Middle frontal gyrus (tissue), 1 donor: ENCODE measurements at regions not wholly inside any gene's neighbourhood (a gene's known extent, or its start where the extent isn't known, plus 50 kb on each side); places are given as distances from the start of the nearest gene placed in this dataset.

Experiments used
- DNase-seq: peaks from one replicate; pipeline ENCODE4 v3.0.0-alpha.2; 2015; ENCODE audit warnings: low spot score; ENCODE audit errors: extremely low spot score

DNA sequence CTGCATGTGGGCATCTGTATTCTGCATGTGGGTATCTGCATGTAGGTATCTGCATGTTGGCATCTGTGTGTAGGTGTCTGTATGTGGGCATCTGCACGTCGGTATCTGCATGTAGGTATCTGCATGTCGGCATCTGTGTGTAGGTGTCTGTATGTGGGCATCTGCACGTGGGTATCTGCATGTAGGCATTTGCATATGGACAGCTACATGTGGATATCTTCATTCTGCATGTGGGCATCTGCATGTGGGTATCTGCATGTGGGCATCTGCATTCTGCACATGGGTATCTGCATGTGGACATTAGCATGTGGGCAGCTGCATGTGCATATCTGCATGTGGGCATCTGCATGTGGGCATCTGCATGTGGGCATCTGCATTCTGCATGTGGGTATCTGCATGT is 537.4 kb downstream of the RNF144A start:
- no peak for DNase-seq

DNA sequence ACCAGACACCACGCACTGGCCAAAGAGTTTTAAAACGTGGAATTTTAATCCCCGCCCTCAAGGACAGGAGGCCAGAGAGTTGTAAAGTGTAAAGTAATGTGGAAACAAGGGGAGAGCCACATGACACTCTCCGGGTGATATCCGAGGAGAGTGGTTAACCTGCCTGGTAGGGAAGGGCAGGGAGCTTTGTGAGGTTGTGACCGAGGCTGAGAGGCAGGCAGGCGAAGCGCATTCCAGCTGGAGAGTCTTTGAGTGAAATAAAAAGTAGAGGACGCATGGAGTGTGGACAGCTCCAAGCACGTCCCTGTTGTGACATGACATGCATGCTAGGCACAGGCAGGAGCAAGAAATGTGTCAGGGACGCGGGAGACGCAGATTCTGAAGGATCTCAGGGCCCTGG is 539.5 kb downstream of the RNF144A start:
- no peak for DNase-seq

DNA sequence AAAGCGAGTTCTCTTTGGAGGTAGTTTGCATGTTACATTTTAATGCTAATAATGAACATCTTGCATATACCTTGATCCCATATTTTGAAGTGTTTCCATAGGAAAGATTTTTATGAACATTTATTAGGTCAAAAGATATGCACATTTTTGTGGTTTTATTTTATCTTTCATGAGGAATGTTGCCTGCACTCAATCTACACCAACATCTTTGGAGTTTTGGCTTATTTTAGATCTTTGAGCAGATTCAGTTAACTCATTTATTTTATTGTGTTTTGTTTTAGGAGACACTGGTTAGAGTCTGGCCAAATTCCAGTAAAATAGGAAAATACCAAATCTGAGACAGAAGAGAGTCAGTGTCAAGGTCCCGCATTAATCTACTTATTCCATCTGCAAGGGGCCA is 540.9 kb downstream of the RNF144A start:
- no peak for DNase-seq

DNA sequence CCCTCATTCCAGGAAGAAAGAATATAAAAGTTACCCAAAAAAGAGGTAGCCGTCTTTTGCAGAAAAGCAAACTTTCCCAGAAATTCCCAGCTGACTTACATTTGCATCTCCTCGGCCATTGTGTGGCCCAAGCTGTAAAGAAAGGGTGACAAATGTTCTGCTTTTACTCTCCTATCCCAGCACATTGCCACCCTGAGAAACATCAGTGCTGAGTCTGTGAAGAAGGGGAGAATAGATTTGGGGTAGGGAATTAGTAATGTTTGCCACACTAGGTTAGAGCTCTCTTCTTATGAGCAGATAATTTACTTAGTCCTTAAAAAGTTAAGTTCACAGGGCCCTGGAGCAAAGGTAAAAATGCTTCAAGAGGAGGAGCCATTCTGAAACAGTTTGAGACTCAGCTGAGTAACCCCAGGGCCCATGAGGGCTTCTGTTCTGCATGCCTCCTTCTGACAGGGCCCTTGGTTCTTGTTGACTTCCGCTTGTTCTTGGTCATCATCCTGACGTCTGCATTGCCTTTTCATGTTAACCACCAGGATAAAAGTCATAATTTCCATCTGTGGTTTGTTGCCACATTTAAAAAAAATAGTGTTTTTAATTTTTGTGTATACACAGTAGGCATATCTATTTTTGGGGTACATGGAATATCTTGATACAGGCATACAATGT is 550.7 kb downstream of the RNF144A start:
- no peak for DNase-seq

DNA sequence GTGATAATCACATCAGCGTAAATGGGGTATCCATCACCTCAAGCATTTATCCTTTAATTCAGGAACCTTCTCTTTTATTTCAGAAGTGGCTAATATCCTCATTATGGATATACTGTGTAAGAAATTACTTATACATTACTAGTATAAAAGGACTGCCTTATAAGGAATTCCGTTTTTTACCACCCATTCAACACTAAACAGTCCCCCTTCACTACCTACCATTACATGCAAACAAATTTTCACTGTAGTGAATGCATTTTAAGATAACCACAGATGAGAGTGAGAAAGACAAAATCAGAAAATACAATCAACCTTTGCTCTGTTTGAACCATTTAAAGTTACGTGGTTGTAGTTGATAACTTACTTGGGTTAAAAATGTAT is 551.2 kb downstream of the RNF144A start:
- no peak for DNase-seq

DNA sequence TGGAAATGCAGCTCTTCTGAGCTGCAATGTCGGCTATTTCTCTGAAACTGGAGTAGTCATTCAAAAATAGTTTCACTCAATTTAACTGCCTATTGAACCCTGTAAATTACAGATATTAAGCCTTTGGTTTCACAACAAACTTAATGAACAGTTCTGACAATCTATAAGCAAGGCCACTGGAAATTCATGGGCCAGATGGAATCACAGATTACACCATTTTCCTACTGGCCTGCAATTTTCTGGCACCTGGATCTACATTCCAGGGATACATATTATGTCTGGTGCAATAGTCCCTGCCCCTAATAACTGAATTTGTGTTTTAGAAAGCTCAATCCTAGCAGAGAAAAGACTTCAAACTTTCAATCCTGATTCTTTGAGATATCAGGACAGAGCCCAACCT is 551.7 kb downstream of the RNF144A start:
- no peak for DNase-seq

DNA sequence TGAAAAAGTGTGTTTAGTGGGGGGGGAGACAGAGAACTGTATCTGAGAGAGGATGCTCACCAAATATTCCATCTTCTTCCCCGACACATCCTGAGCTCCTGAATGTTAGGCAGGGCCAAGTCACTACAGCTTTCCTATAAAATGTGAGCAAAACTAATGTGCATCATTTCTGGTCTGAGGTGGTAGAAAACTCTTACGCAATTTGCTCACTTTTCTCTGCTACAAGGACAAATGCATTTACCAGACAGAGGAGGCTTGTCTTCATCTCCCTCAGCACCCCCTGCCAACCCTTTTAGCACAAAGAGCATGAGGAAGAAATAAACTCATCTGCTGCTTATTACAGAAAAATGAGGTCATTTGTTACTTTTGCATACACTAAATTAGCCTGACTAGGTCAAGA is 554.0 kb downstream of the RNF144A start:
- no peak for DNase-seq

DNA sequence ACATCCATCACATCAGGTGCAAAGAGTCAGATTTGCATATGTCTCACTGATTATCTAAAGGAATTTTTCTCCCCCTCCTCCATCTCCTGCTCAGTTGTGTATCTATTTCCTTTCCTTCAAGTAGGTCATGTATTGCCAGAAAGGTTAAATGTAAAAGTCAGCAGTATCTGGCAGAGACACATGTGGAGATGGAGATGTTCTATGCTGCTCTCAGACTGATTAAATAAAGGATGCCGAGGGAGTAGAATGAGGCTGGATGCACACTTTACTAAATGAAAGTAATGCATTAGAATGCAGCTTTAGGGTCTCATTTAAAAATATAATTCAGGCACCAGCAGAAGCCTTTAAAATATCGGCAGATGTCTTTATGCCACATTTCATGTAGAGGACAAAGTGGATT is 555.3 kb downstream of the RNF144A start:
- DNase-seq: no peak

DNA sequence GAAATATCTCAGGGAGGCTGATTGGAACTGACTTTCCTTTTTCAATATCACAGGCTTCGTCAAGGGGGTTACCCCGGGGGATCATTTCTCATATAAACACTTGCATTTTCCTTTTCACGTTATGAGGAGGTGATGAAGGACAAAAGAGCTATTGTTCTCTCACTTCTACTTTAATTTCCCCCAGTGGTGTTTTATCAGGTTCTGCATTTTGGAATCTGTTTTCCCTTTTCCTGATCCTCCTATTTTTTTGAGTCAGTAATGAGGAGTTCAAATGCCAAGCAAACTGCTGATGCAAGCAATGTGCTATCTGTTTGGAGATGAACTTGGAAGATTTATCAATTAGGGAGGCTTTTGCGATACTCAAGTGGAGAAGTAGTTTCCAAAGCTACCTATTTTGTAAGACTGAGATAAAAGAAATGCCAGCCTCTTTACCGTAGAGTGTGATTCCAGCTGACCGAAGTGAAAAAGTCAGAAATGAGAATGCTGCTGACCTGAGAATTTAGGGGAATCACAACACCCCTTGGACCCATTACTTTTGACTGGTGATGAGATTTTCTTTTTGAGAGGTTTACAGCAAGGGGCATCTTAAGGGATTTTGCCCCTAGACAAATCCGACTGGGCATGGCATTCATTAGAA is 556.0 kb downstream of the RNF144A start:
- no peak for DNase-seq

DNA sequence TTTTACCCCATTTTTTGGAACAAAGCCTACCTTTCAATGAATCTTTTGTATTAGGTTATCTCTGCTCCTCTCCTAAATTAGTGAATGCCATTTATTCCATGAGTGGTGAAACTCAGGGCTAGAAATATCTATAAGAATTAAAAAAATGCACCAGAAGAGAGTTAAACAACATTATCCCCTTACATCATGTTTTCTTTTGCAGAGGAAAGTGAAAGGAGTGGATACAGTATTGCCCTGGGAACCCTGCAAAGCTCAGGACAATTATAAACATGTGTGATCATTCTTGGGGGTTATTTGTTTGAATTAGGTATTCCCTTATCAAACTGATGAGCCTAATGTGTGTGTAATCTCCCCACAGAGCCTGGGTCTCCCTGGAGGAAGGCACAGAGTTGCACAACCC is 559.2 kb downstream of the RNF144A start:
- no peak for DNase-seq

DNA sequence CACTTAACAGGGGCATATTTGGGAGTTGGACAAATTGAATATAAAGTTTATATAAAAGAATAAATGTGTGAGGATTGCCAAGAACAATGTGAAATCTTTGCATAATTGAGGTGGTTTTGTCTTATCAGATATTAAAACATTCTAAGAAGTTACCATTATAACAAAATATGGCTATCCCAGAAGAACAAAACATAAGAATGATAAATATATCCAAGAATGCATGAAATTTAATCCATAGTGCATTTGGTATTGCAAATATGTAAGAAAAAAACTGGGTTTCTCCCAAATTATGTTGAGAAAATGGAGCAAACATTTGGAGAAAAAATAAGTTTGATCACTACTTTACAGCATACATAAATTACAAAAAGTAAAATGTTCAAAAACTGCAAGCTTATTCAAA is 562.4 kb downstream of the RNF144A start:
- DNase-seq: no peak

DNA sequence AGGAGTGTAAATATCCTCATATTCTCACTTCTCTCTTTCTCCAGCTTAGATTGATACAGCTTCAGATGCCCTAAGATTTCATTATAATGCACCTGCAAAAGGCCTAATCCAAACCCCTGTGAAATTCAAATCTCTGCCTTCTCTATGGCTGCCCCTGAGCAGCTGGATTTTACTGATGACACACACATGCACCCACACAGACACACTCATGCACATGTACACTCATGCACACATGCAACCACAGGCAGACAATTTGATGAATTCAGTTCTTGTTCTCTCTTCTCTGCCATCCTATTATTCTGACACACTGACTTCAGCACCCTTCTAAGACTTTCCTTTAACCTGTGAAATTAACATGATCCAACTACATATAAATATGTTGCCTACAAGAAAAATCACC is 563.2 kb downstream of the RNF144A start:
- no peak for DNase-seq

DNA sequence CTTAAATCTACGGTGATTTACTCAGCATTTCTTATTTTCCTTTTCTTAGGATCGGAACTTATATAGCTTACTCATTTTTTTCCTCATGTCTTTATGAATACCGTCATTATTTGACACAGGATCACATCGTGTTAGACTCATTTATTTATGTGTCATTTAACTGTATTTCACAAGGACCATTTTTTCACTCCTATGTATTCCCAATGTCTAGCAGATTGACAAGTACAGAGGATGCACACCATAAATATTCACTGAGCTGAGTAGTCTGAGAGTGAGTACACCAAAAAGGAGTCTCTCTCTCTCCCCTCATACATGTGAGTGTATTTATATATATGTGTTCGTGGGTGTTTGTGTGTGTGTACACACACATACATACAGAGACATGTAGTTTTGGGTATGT is 573.5 kb downstream of the RNF144A start:
- DNase-seq: no peak

DNA sequence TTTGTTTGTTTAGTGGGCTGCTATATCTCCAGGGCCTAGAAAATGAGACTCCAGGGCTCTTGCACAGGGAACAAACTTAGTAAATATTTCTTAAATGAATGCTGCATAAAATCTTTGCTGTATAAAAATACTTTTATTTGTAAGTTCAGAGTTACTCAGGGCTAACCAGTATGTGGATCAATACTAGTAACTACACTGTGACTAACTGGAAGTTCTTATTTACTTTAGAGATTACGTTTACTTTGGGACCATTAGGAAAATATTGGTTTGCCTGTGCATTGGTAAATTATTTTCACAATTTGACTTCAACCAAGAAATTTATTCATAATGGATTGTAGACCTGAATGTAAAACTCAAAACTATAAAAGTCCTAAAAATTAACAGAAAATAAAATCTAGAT is 575.5 kb downstream of the RNF144A start:
- DNase-seq: no peak

DNA sequence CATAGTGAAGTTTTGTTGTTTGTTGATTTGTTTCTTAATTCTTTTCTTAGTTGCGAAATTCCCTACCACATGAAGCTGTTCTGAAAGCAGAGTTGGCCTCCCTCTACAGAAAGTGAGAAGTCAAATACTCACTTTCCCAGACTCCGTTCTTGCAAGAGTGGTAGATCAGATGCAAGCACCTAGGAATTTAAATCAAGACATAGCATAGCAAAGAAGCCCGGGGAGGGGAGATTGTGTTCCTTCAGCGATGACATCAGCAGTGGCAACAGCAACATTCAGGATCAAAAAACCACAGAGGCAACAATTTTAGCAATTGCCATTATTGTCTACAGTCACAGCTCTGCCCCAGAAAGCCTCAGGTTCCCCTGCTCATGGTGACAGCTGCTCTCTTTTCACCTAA is 580.0 kb downstream of the RNF144A start:
- no peak for DNase-seq

DNA sequence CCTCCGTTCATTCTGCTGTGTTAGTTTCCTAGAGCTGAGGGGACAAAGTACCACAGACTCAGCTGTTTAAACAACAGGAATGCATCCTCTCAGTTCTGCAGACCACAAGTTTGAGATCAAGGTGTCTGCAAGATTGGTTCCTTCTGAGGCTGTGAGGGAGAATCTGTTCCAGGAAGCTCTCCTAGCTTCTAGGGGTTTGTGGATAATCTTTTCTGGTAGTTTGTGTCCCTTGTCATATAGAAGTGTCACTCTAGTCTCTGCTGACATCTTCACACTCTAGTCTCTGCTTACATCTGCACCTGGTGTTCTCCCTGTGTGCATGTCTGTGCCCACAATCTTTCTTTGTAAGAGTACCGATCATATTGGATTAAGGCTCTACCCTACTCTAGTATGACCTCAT is 581.8 kb downstream of the RNF144A start:
- no peak for DNase-seq

DNA sequence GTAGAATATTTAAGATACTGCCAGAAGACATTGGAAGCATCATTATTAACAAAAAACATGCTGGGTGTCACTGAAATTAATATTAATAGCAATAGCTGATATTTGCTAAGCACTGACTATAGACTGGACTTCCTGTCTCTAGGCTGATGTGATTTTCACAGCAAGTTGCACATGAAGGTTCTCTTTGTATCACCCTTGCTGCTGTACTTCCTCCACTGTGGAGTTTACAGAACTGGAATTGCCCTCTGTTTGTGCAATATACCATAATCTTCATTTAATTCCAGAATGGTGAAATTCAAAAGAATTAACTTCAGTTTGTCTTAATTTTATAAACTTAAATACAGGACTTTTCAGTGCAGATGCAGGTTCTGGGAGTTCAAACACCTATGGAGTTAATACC is 585.1 kb downstream of the RNF144A start:
- no peak for DNase-seq

DNA sequence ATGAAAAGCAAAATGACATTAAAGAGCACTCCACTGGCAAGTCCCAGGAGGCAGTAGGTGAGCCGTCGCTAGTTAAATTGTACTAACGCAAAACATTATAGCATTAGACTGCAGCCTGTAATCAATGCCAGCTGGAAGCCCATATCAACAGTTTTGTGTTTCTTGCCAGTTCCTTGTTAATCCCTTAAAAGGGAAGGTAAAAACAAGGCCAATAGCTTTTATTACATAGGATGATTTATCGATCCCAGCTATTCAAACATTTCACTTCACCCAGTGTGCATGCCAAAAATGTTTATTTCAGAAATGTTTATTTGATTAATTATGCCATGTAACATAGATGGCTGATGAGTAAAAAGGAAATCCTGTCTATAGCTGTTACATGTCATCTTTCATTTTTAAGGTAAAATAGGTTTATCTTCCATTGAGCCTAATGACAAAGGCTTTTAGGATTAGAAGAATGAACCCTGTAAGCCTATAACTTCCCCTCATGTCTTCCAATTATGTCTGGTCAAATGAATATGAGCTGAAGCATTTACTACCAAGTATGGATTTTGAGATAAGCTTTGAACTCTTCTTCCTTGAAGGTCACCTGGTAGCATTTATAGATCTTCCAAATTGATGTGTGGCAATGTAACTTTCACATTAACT is 591.2 kb downstream of the RNF144A start:
- no peak for DNase-seq

DNA sequence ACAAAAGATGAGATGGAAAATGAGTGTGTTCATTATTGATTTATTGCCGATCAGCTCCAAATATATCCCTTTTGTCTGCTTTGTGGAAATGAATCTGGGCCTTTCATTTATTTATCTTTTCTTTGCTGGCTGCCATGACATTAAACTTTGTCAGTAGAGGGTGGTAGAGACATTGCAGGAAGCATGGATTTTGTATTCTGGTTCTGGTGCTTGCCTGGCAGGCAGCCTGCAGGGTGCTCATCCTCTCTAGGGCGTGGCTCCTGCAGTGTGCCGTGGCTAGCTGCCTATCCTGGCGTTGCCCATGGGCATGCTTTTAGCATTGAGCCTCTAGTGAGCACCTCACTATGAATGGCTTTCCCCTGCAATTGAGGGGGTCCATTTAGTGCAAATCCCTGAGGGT is 593.1 kb downstream of the RNF144A start:
- DNase-seq: no peak

DNA sequence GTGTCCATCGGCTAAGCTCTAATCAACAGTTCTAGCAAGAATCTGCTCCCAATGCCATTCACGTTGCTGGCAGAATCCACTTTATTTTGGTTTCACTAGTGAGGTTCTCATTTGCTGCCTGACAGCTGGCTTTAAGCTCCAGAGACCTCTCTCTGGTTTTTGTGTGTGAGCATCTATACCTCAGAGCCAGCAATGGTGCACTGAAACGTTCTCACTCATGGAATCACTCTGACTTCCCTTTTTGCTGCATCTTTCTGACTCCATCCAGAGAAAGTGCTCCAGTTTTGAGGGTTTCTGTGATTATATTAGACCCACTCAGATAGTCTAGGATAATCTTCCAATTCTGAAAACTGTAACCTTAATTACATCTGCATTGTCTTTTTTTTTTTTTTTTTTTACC is 596.6 kb downstream of the RNF144A start:
- DNase-seq: no peak

DNA sequence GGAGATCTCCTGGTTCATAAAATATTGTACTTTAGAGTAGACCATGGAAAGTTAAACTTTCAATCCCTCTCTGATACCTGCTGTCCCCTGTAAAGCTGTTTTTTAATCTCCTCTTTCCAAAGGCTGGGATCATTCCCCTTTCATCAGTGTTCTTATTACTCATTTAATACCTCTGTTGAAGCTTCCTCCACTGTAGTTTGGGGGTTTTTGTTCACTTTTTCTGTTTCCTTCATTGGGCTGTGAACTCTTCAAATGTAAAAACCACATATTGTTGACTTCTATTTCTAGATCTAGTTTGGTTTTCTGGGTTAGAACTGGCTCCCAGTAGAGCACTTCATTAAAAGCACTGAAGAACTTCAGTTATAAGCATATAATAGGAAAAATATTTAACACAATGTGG is 598.1 kb downstream of the RNF144A start:
- no peak for DNase-seq

DNA sequence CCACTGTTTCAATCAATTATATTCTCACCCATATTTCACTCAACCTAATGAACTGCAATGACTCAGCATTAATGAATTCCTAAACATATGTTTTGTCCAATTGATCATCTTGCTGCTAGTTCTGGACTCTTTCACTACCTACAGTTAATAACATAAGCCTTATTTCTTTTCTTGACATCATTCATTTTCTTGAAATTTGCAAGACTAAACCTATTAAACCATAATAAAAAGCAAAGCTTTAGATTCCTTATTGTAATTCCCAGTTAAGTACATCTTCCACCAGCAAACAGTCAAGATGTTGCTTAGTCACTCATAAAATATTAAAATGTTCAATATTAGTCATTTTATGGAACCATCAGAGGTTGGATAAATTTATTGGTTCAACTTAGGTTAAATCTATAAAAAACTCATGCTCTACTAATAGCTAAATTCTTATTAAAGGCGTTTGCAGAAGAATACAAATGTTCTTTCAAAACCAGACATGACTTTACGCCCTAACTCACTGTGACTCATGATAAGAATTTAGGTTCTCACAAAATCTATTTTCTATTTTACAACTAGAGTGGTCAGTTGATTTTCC is 599.4 kb downstream of the RNF144A start:
- DNase-seq: no peak

DNA sequence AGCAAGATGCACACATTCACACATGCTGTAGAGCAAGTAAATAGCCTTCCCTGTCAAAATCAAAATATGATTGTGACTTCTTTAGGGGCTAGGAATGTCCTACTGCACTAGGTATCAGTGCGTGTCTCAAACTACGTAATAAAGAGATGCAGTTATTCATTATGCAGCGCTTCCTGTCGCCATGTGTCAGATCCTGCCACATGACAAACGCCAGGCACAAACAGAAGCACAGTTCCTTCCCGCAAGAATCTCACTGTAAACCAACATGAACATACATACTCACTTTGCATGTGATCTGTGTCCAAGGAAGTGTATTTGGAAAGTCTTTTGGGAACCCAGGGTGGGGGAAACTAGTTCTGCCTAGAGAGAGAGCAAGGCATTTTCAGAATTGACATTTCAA is 599.9 kb downstream of the RNF144A start:
- no peak for DNase-seq
